DOHH2 (cell line): ENCODE measurements at regions not wholly inside any gene's neighbourhood (a gene's known extent, or its start where the extent isn't known, plus 50 kb on each side); places are given as distances from the start of the nearest gene placed in this dataset.

Experiments used
- H3F3A ChIP-seq: fragments of 200-600 bp; sonication (generic), shearing (Covaris generic); 2 replicates; pipeline ENCODE4 v1.6.0; 2016; ENCODE audit warnings: antibody characterized with exemption, mild to moderate bottlenecking; ENCODE audit not compliant: control insufficient read depth, insufficient read depth
- H3K27ac ChIP-seq: fragments of 200-600 bp; sonication (generic); 2 replicates; pipeline ENCODE4 v1.5.1; 2014; ENCODE audit warnings: low read depth, mild to moderate bottlenecking, low read length, moderate library complexity
- H3K27me3 ChIP-seq: fragments of 200-600 bp; sonication (generic); 2 replicates; pipeline ENCODE4 v1.6.1; 2014; ENCODE audit warnings: mild to moderate bottlenecking, low read length, mixed read lengths; ENCODE audit not compliant: control insufficient read depth
- H3K36me3 ChIP-seq: fragments of 200-600 bp; sonication (generic); 2 replicates; pipeline ENCODE4 v1.6.1; 2014; ENCODE audit warnings: mild to moderate bottlenecking, low read length, moderate library complexity, mixed read lengths; ENCODE audit not compliant: control insufficient read depth
- H3K4me1 ChIP-seq: fragments of 200-600 bp; sonication (generic); 2 replicates; pipeline ENCODE4 v1.6.1; 2014; ENCODE audit warnings: mild to moderate bottlenecking, low read length, mixed read lengths; ENCODE audit not compliant: control insufficient read depth
- H3K4me2 ChIP-seq: fragments of 200-600 bp; sonication (generic); 2 replicates; pipeline ENCODE4 v1.6.0; 2014; ENCODE audit warnings: mild to moderate bottlenecking, low read length, moderate library complexity
- H3K4me3 ChIP-seq: fragments of 200-600 bp; sonication (generic); 2 replicates; pipeline ENCODE4 v1.5.1; 2014; ENCODE audit warnings: mild to moderate bottlenecking, low read length, mixed read lengths
- H3K79me2 ChIP-seq: fragments of 200-600 bp; sonication (generic); 2 replicates; pipeline ENCODE4 v1.6.1; 2014; ENCODE audit warnings: mild to moderate bottlenecking, low read length, mixed read lengths; ENCODE audit not compliant: control insufficient read depth
- H3K9me2 ChIP-seq: fragments of 200-600 bp; sonication (generic); replicated peaks from 2 replicates; pipeline ENCODE4 v1.6.1; 2014; ENCODE audit warnings: mild to moderate bottlenecking, low read length, mixed read lengths; ENCODE audit not compliant: control insufficient read depth
- H3K9me3 ChIP-seq: fragments of 200-600 bp; sonication (generic); 2 replicates; pipeline ENCODE4 v1.6.1; 2014; ENCODE audit warnings: antibody characterized with exemption, low read length, mixed read lengths; ENCODE audit not compliant: control insufficient read depth, insufficient read depth
- H4K20me1 ChIP-seq: fragments of 200-600 bp; sonication (generic); 2 replicates; pipeline ENCODE4 v1.6.0; 2014; ENCODE audit warnings: low read depth, mild to moderate bottlenecking, antibody characterized with exemption, low read length, moderate library complexity; ENCODE audit not compliant: control insufficient read depth, insufficient read depth
- CTCF ChIP-seq: fragments of 200-600 bp; sonication (generic); IDR thresholded peaks from one replicate; pipeline ENCODE4 v1.5.1; 2014; ENCODE audit warnings: antibody characterized with exemption, mild to moderate bottlenecking, low read depth, low read length; ENCODE audit not compliant: poor library complexity, severe bottlenecking
- EZH2phosphoT487 ChIP-seq: fragments of 200-600 bp; sonication (generic); IDR thresholded peaks from 2 replicates; pipeline ENCODE4 v1.6.1; 2017; ENCODE audit warnings: borderline replicate concordance, mild to moderate bottlenecking, antibody characterized with exemption, low read length, moderate library complexity, mixed read lengths

- Histone ChIP-seq H3K27ac (no peak overlapping the region), H4K20me1 (no peaks in the 10 kb centered on the region), H3K36me3 (no peaks in the 10 kb centered on the region), H3K27me3 (no peaks in the 10 kb centered on the region), H3K4me2 (no peak overlapping the region), H3K4me1 (no peaks in the 10 kb centered on the region), H3K9me3 (no peaks in the 10 kb centered on the region), H3K79me2 (no peaks in the 10 kb centered on the region), H3F3A (no peaks in the 10 kb centered on the region), H3K4me3 (no peak overlapping the region), H3K9me2 (no peaks in the 10 kb centered on the region)
- TF ChIP-seq CTCF (no peak), EZH2phosphoT487 (no peak)
These were observed 224.8 kb upstream of the KCNK2 start for GRCh38 chr1:214857716-214858115.

- Histone ChIP-seq H3K9me2 (no peaks in the 10 kb centered on the region), H3K4me3 (no peak overlapping the region), H4K20me1 (no peaks in the 10 kb centered on the region), H3K36me3 (no peaks in the 10 kb centered on the region), H3K4me1 (no peaks in the 10 kb centered on the region), H3K9me3 (no peaks in the 10 kb centered on the region), H3F3A (no peaks in the 10 kb centered on the region), H3K4me2 (no peak overlapping the region), H3K27me3 (no peaks in the 10 kb centered on the region), H3K27ac (no peak overlapping the region), H3K79me2 (no peaks in the 10 kb centered on the region)
- TF ChIP-seq EZH2phosphoT487 (no peak), CTCF (no peak)
These were observed 222.9 kb upstream of the KCNK2 start for GRCh38 chr1:214859647-214860046.

- Histone ChIP-seq H3K79me2 (no peaks in the 10 kb centered on the region), H4K20me1 (no peaks in the 10 kb centered on the region), H3K27me3 (no peaks in the 10 kb centered on the region), H3K36me3 (no peaks in the 10 kb centered on the region), H3F3A (no peaks in the 10 kb centered on the region), H3K27ac (no peak overlapping the region), H3K4me2 (no peak overlapping the region), H3K9me3 (no peaks in the 10 kb centered on the region), H3K4me3 (no peak overlapping the region), H3K9me2 (no peaks in the 10 kb centered on the region), H3K4me1 (no peaks in the 10 kb centered on the region)
- TF ChIP-seq EZH2phosphoT487 (no peak), CTCF (no peak)
These were observed 220.9 kb upstream of the KCNK2 start for GRCh38 chr1:214861615-214862014.

- Histone ChIP-seq H3K27ac (no peak overlapping the region), H3K4me1 (no peaks in the 10 kb centered on the region), H3K9me2 (no peaks in the 10 kb centered on the region), H3K27me3 (no peaks in the 10 kb centered on the region), H4K20me1 (no peaks in the 10 kb centered on the region), H3F3A (no peaks in the 10 kb centered on the region), H3K79me2 (no peaks in the 10 kb centered on the region), H3K36me3 (no peaks in the 10 kb centered on the region), H3K9me3 (no peaks in the 10 kb centered on the region), H3K4me2 (no peak overlapping the region), H3K4me3 (no peak overlapping the region)
- TF ChIP-seq EZH2phosphoT487: no peak
- TF ChIP-seq CTCF: no peak
These were observed 220.1 kb upstream of the KCNK2 start for GRCh38 chr1:214862421-214862820.
